ENCODE measurements at regions not wholly inside any gene's neighbourhood (a gene's known extent, or its start where the extent isn't known, plus 50 kb on each side); places are given as distances from the start of the nearest gene placed in this dataset.
"Not testable (repeated sequence)": the region's sequence is repeated elsewhere in the genome, so short reads cannot be mapped to it uniquely, and the experiment has no call there.

DNA sequence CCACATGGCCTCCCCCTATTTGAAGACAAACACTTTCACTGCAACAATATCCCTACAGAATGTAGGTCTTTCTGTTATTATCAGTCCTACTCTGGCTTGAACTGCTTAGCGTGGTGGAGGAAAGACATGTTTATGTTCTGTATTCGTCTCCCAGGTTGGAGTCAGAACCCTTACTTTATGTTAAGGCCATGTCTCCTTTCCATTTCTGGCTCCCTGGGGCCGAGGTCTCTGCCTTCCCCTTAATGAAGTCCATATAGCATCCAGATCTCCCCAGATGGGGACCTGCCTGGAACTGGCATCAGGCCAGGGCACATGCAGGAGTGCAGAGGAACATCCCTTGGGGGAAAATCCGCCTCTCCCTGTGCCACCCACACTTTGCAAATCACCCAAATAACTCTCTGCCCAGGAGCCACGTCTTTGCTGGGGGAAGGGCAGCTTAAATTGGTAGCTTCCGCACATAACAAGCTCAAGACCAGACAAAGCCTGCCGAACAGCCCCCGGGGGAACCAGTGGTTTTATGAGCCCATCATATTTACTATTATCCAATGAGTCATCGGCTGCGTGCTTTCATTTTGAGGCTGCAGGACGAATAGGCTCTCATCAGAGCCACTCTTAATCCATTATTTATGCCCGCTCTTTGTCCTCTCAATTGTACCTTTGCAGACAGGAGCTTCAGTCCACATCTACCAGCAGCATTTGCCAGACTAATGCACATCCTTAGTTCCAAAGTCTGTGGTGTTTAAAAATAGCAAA lies 237.0 kb downstream of the UACA start:
- no peak for DNase-seq (ENCODE audit: low read depth, low spot score)

DNA sequence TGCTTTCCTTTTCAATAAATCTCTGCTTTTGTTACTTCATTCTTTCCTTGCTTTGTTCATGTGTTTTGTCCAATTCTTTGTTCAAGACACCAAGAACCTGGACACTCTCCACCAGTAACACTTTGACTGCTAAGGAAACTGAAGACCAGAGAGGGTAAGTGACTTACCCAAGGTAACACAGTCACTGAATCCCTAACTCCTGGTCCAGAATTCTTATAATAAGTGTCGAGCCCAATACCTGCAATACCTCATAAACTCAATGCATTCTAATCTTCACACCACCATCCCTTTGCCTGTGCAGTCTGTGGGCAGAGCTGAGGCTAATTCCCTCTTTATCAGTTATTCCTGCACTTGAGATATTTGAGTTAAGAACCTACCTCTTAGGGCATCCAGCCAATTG lies 237.8 kb downstream of the UACA start:
- DNase-seq (ENCODE audit: low read depth, low spot score) = no peak

DNA sequence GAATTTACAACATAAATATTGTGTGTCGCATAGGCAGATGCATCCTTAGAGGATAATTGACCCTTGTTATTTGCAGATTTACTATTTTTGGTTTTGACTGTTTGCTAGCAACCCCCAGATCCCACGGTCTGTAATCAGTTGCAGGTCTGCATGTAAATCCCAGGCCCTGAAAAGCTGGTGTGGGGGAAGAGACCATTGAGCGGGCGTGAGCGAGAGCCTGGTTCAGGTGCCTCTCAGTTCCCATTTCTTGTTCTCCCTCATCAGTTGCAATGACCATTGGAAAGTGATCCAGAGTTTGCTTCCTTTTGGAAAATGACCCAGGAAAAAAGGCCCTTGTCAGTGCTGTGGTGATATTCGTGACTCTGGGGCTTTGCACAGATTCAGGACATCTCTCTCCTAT lies 238.9 kb downstream of the UACA start:
- no peak for DNase-seq (ENCODE audit: low read depth, low spot score)

DNA sequence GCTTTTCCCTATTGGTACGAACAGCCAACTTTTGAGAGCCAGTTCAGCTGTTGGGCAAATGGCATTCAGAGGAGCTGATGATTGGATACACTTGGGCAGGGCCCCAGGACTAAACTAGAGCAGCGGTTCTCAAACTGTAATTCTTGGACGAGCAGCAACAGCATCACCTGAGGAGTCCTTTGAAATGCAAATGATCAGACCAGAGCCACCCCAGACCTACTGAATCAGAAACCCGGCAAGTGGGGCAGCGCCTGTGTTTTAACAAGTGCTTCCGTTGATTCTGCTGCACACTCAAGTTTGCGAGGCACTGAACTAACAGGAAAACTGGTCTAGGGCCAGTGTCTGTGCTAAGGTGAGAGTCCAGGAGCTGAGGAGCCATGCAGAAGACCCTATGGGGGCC lies 239.7 kb downstream of the UACA start:
- no peak for DNase-seq (ENCODE audit: low read depth, low spot score)

DNA sequence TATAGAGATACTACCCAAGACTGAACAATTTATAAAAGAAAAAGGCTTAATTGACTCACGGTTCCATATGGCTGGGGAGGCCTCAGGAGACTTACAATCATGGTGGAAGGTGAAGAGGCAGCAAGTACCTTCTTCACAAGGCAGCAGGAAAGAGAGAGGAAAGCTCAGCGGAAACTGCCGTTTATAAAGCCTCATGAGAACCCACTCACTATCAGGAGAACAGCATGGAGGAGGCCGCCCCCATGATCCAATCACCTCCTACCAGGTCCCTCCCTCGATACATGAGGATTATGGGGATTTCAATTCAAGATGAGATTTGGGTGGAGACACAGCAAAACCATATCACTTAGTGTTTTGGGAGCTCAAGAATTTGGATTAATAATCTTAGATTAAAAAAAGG lies 240.2 kb downstream of the UACA start:
- no peak for DNase-seq (ENCODE audit: low read depth, low spot score)

DNA sequence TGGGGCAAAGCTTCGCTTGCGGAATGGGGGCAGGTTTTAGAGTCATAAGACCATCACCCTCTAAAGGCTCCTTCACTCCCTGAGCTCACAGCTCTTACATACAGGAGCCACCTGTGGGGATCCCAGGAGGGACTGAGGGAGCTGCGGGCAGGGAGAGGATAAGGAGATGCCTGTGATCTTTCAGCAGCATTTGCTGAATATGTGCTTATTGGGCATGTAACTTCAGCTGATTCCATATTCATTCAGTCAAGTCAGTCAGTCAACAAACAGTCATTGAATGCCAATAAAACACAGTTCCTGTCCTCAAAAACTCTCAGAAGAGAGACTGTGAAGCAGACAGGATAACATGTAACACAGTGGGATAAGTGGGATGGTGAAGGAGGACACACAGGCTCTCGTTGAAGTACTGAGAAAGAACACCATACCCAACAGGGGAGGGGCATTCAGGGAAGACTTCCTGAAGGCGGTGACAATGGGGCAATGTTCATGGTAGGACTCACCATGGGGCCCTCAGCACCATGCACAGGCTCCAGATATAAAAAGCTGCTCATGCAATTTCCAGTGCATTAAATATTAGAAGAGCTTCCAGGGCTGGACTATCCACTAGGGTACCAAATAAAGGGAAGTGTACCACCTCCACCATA lies 240.9 kb downstream of the UACA start:
- DNase-seq (ENCODE audit: low read depth, low spot score) = no peak

DNA sequence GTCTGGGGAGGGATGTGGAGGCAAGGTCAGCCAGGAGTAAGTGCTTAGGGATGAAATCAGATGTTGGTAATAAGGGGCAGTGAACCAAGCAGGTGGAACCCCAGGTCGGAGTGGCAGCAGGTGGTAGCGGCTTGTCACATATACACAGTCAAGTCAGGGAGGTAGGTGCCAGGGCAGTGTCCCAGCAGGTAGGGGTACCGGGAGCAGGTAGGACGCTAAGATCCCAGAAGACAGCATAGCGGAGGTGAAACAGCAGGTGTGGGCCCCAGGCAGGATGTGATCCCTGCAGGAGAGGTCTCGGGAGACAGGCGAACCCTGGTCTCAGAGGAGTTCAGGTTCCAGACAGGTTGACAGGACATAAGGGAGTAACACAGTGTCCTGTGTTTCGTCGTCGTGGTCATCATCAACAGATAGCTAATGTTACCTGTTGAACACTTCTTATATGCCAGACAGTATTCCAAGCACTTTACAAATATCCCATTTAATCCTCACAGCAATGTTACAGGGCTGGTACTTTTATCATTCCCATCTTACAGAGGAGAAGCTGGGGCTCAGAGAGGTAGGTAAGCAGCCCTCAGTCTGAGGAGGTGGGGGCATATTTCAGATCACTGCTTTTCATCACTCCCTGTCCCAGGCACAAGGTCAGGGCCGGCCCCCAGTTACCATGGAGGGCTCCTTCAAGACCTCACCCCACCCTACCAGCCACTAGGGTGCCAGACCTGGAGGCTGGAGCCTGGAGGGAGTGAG lies 241.6 kb downstream of the UACA start:
- DNase-seq (ENCODE audit: low read depth, low spot score) = no peak

DNA sequence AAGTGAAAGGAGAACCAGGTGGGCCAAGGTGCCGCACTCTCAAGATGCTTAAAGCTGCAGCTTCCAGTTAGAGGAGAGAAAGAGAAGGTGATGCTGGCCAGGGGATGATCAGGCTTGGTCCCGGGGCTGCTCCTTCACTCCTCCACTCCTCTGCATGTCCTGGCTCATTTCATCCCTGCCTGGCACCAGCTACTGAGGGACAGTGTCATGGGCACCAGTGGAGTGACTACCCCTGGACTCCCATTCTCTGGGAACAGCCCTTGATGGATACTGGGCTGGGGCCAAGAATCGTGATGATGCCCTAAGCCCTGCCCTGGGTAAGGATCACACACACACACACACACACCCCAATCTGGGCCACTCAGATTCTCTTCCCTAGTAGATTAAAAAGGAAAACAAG lies 243.7 kb downstream of the UACA start:
- no peak for DNase-seq (ENCODE audit: low read depth, low spot score)

DNA sequence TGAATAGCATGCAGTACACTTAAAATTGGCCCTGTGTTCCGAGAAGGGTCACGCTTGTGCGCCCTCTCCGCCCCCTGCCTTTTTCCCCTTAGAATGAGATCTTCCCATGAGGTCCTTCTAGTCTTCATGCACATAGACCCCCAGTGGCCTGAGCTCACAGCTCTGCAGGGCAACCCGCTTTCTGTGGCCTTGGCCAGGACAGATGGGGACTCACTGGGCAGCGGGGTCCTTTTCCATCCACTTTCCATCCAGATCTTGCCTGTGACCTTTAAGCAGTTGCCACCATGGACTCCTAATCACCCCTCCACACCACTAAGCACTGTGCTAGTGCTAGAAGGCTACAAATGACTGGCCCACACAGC lies 244.4 kb downstream of the UACA start:
- no peak for DNase-seq (ENCODE audit: low read depth, low spot score)

DNA sequence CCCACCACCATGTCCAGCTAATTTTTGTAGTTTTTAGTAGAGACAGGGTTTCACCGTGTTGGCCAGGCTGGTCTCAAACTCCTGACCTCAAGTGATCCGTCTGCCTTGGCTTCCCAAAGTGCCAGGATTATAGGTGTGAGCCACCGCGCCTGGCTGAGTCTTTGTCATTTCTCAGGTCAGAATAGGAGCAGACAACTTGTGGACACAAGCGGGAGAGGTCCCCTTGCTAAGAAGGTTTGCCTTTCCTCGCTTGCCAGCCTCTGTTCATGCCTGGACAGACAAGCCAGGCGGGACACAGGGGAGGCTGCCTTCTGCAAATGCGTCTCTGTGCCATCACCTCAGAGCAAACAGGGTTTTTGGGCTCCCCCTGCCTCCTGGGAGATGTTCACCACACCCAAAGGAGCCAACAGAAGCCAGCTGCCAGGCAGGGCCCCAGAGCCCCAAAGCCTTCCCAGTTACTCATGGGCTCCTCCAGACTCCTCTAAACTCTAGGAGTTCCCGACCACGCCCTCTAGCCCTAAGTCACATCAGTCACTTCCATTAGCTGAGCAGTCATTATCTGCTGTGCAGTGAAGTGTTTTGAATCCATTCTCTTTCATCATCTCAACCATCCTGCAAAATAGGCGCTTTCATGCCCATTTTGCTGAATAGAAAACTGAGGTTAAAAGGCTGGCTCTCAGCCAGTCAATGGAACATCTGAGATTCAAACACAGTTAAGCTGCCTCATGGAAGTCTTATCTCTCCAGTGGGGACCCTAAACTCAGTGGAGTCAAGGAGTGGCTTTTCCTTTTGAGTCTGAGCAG lies 245.0 kb downstream of the UACA start:
- DNase-seq (ENCODE audit: low read depth, low spot score) = no peak

DNA sequence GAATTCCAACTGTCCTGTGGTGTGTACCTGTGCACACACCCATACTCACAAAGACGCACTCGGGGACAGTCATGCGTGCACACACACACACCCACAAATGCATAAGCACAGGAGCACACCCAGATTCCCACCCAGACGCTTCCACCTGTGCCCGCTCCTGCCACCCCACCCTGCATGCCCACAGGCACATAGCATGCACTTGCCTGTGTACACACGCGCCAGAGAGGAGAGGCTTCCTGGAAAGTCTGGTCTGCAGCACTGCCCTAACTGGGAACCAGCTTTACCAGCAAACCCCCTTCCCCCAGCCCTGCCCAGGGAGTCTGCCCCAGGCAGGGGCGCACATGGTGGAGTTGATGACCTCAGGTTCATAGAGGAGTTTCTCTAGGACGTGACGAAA lies 246.2 kb downstream of the UACA start:
- DNase-seq (ENCODE audit: low read depth, low spot score) = no peak

DNA sequence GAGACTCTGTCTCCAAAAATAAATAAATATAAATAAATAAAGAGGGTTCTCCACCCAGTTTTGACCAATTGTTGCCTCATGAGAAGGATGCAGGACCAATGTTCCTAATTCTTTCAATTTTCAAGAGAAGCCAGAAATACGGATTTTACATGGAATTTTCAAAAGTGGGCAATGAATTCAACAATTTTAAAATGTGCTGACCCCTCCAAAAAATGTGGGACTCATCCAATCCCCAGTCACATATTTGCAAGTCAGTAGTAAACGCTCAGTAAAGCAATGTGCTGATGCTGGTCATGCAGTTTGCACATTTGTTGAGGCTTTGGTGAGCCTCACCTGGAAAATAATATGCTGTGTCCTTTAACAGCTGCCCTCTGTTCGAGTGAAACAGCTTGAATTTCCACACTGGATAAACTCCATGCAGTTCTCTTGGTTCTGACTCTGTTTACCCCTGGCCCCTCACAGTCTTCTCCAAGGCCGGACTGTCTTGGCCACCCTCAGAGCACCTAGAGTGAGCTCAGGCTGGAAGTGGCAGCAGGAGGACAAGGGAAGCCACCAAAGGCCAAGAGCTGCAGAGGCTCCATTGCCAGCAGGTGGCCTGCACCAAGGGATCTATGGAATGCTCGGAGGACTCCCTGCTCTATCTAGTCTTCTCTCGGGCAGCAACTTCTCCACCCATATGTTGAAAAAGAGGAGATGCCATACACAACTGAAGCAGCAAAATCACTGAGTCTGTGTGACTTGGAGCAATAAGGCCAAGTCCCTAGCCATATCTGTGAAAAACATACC lies 246.8 kb downstream of the UACA start:
- no peak for DNase-seq (ENCODE audit: low read depth, low spot score)

DNA sequence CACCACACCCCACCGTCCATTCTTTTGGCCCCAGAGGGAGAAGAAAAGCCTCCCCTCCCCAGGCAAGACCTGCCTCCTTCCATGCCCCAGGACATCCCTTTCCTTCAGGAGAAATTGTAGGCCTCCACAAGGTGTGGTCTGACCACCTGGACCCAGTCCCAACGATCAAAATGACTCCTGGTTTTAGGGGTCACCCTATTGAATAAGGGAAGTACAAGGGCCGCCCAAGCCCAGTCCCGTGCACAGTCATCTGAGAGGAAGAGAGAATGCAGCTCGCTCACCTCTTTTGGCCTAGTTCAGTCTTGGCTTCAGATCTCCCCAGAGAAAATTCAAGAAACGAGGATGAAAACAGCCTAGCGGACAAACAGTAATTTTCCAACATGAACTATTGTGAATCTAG lies 249.1 kb downstream of the UACA start:
- no peak for DNase-seq (ENCODE audit: low read depth, low spot score)

DNA sequence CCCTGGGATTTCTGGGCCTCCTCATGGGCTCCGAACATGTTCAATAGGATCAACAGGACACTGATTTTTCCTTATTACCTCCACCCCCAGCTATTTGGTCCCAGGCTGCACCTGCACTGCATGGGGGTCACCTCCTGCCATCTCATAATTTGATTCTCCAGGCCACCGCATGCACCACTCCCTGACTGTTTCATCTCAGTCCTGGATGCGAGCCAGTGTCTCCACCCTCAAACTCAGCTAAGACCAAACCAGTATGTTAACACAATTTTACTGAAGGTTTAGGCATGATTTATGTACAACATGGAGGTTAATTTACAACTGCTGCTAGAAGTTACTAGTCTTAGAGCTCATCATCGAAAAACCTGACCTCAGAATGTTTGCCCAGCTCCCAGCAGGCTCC lies 249.5 kb downstream of the UACA start:
- DNase-seq (ENCODE audit: low read depth, low spot score) = no peak

DNA sequence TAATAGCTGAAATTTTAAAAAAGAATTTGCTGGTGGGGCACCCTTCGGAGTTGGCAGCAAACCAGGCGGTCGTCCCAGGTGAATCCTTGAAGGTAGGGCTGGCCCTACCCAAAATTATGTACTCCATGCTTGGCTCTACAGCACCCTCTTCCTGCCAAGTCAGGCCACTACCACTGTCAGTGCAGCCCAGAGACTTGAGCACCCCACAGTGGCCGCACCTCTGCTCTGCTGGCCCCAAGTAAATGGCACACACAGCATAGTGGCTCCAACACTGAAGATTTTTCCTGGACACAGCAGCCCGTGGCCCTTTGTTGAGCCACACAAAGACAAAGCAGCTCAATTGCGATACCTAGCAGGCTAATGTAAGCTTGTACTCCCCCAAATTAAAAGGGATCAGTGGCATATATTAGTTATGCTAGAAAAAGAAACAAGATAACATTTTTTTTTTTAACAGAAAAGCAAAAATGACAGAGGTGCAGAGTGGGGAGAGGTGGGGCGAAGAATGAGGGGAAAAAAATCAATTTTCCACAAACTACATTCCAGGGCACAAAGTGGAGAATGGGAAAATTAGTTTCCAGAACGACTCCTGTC lies 250.5 kb downstream of the UACA start:
- no peak for DNase-seq (ENCODE audit: low read depth, low spot score)

DNA sequence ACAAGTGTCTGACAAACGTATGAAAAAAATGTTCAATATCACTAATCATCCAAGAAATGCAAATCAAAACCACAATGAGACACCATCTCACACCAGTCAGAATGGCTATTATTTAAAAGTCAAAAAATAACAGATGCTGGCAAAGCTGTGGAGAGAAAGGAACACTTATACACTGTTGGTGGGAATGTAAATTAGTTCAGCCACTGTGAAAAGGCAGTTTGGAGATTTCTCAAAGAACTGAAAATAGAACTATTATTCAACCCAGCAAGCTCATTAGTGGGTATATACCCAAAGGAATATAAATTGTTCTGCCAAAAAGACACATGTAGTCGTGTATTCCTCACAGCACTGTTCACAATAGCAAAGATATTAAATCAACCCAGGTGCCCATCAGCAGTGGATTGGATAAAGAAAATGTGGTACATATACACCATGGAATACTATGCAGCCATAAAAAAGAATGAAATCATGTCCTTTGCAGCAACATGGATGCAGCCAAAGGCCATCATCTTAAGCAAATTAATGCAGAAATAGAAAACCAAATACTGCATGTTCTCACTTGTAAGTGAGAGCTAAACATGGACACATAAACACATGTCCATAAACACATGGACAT lies 251.3 kb downstream of the UACA start:
- not testable (repeated sequence) for DNase-seq (ENCODE audit: low read depth, low spot score)

DNA sequence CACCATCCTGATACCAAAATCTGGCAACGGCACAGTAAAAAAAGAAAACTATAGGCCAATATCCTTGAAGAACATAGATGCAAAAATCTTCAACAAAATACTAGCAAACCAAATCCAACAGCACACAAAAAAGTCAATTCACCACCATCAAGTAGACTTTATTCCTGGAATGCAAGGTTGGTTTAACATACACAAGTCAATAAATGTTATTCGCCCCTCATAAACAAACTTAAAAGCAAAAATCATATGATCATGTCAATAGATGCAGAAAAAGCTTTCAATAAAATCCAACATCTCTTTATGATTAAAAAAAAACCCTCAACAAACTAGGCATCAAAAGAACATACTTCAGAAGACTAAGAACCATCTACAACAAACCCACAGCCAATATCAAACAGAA lies 252.9 kb downstream of the UACA start:
- no peak for DNase-seq (ENCODE audit: low read depth, low spot score)

DNA sequence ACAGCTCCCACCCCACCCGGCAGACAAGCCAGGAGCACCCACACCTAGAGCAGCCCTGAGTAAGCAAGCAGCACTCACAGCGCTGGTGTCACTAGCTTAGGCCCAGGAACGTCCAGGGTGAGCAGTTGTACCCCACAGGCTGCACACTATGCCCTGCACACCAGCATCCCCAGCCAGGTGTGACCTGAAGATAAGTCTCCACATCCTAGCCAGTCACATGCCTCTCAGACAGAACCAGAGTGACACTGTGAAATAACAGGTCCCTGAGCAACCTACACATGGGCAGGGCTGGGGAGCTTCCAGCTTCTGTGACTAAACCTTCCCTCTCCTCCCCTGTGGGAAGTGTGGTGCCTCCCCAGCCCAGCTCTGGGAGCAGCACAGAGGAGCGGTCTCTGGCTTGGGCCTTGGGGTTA lies 253.6 kb downstream of the UACA start:
- no peak for DNase-seq (ENCODE audit: low read depth, low spot score)

DNA sequence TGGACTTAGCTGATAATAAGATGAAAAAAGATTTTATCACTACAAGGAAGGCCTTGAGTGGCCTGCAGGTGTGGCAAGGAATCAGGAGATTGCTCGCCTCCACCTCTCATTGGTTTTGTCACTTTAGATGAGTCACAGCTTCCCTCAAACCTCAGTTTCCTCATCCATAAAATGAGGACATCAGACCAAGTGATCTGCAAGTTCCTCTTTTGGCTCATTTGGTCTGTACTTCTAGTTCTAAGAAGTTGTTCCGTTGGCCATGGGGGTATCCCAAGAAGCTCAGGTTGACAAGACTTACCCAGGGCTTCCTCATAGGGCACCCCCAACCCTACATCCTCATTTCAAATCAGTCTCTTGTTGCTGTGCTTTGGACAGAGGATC lies 254.1 kb downstream of the UACA start:
- DNase-seq (ENCODE audit: low read depth, low spot score) = no peak

DNA sequence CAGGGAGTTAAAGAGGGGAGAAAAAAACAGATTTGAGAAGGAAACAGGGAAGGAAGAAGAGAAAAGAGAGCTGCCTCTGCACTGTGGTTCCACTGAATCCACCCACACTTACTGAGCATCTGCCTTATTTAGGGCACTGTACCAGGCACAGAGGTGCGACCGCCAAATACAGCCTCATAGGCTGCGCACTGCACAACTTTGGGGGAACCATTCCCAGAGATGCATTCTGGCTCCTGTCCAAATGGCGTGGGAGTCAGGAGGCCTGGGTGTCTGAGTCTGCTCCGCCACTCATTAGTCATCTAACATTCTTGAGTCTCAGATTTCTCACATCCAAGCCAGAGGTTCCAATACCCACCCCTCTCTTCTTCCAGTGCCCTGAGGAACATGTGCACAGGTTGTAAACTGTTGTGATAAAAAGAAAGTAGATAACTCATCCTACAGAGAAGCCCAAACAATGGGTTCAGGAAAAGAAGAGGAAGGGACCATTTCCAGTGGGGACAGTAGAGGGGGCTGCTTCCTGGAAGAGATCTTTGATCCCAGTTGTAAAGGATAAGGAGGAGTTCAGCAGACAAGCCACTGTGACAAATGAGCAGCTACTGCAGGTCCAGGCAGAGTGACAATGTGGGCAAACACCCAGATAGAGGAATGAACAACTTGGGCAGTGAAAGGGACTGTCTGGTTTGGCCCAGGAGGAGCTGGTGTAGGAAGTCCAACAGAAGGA lies 254.6 kb downstream of the UACA start:
- peak; percentile 19 for DNase-seq (ENCODE audit: low read depth, low spot score)
